ENCODE measurements at regions not wholly inside any gene's neighbourhood (a gene's known extent, or its start where the extent isn't known, plus 50 kb on each side); places are given as distances from the start of the nearest gene placed in this dataset.

DNA sequence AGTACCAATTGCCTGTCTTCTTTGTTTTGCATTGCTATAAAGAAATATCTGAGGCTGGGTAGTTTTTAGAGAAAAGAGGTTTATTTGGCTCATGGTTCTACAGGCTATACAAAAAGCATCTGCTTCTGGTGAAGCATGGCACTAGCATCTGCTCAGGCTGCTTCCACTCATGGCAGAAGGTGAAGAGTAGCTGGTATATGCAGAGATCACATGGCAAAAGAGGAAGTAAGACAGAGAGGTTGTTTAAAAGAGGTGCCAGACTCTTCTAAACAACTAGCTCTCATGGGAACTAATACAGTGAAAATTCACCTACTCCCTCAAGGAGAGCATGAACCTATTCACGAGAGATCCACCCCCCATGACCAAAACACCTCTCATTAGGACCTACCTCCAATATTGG is 56.7 kb upstream of the GUCA2B start:
- DNase-seq (ENCODE audit: low read depth in 4 of 4, low spot score in 3 of 4): no peak

- no peak for DNase-seq (ENCODE audit: low read depth in 4 of 4, low spot score in 3 of 4)
These were observed 64.0 kb upstream of the GUCA2B start for GRCh38 chr1:42089246-42089645.

GRCh38 chr1:42086146-42086545 is 67.1 kb upstream of the GUCA2B start:
- DNase-seq (ENCODE audit: low read depth in 4 of 4, low spot score in 3 of 4): no peak

DNA sequence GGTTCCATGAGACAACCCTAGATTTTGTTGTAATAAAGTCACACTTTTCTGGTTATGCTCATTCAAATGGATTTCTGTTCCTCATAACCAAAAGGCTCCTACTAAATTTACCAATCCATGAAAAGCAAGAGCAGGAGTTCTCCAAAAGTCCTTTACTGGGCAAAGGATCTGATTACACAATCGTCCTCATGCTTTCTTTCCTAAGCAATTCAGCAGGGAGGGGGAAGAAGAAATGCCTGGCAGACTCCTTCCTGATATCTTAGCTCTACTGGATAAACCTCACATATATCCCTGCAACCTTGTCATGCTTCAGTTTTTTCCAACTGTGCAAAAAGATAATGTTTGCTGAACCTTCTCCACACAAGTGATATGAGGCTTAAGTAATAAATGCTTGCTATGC is 67.6 kb upstream of the GUCA2B start:
- DNase-seq (ENCODE audit: low read depth in 4 of 4, low spot score in 3 of 4): no peak

DNA sequence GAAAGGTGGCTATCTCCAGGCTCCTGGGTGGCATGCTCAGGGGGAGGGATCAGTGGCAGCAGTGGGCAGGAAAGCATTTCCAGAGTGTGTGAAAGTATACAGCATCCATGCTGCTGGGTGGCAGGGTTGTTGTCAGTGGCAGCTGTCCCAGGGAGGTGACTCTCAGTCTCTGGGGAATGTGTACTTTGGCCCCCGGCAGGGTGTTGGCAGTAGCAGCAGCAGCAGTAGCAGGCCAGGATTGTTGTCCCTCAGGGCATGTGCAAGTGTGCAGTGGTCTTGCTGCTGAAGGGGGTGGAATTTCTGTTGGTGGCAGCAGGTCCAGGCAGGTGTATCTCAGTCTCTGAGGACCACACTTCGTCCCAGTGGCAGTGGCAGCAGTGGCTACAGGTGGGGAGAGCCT is 71.7 kb upstream of the GUCA2B start:
- no peak for DNase-seq (ENCODE audit: low read depth in 4 of 4, low spot score in 3 of 4)

DNA sequence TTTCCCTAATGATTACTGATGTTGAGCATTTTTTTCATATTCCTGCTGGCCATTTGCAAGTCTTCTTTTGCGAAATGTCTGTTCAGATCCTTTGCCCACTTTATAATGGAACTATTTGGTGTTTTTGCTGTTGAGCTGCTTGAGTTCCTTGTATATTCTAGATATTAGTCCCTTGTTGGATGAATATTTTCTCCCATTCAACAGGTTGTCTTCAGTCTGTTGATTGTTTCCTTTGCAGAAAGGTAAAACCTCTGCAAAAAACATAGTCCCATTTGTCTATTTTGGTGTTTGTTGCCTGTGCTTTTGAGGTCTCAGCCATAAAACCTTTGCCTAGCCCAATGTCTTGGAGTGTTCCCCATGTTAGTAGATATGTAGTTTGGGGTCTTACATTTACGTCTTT is 78.0 kb upstream of the GUCA2B start:
- DNase-seq (ENCODE audit: low read depth in 4 of 4, low spot score in 3 of 4): no peak

- no peak for DNase-seq (ENCODE audit: low read depth in 4 of 4, low spot score in 3 of 4)
These were observed 82.2 kb upstream of the GUCA2B start for GRCh38 chr1:42070996-42071395.

GRCh38 chr1:42057800-42058199 is 95.4 kb upstream of the GUCA2B start:
- no peak for DNase-seq (ENCODE audit: low read depth in 4 of 4, low spot score in 3 of 4)

DNA sequence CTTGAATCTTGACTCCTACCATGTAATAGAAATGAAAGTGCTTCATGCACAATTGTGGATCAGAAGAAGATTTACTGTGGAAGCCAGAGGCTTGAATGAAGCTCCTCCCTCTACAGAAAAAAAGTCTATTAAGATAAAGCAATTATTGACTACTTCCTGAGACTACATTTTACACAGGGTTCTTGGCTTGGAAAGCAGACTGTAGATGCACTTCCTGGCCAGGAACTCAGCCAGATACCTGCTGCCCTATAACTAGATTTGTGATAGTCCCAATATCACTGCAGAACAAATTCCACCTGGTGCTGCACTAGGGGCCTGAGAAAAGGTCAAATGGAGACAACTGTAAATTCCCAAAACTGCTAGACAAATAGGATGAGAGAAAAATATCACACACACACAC is 96.8 kb upstream of the GUCA2B start:
- DNase-seq (ENCODE audit: low read depth in 4 of 4, low spot score in 3 of 4): no peak

DNA sequence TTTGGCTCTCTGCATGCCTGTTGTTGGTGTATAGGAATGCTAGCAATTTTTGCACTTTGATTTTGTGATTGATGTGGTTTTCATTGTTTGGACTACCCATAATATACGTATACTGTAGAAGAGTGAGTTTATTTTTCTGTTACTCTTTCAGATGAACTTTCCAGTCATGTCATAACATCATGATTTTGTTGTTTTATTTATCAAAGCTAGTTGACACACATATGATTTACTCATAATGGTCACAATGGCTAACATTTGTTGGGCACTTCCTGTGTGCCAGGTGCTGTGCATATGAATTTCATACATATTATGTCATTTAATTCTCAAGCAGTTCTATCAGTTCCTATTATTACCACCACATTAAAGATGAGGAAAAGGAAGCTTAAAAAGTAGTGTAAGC is 98.1 kb upstream of the GUCA2B start:
- no peak for DNase-seq (ENCODE audit: low read depth in 4 of 4, low spot score in 3 of 4)

DNA sequence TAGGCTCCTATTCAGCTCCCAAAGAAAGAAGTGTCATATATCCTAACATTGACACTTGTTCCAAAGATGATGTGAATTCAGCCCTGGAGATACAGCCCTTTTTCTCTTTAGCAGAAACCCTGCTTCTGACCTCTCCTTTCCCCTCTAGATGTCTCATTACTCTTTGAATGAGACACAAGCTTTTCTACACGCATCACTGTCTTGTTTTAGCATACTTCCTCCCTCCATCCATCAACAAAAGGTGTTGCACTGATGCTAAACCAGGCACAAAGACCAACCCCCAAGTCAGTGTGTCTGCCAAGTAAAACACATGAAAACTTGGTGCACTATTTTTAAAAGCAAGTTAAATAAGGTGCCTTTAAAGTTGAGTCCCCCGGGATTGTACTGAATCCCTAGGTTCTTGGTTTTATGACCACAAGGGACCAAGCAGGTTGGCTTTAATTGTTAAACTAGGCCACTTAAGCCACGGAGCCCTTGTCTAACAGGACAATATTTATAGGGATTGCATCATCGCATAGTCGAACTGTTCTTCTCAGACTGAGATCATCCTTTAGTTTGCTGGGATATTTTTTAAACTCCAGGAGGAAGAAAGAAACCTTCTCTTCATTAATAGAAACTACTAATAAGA is 101.0 kb upstream of the GUCA2B start:
- no peak for DNase-seq (ENCODE audit: low read depth in 4 of 4, low spot score in 3 of 4)

- DNase-seq (ENCODE audit: low read depth in 4 of 4, low spot score in 3 of 4): no peak
These were observed 105.7 kb upstream of the GUCA2B start for GRCh38 chr1:42047508-42047880.

DNA sequence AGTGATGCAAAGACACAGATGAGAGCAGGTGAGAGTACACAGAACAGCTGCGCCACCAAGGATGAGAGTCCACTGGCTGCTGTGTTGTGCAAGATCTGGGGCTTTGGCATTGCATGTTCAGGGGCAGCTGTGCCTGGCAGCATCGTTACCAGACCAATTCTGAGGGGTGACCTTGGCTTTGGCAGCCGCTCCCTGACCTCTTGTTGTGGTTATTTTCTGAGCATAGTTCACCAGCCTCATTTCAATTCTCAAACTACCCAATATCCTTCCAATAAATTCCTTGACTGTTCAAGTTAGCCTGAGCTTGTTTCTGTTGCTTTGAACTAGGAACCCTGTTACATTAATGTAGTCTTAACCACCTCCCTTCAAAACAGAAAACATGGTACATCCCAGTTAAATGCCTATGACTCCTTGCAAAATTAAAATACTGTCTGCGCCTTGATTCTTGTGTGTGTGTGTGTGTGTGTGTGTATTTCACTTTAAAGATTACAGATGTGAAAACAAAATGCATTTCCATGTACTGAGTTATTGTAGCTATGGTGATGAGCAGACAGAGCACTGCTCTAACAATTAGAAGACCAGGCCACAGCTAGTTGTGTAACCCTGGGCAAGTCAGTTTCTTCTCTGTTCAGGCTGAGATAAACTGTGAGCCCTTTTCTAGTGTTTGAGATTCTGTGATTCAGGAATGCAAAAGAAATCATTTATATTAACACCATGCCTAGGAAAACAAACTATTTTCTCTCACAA is 106.3 kb upstream of the GUCA2B start:
- DNase-seq (ENCODE audit: low read depth in 4 of 4, low spot score in 3 of 4): no peak

DNA sequence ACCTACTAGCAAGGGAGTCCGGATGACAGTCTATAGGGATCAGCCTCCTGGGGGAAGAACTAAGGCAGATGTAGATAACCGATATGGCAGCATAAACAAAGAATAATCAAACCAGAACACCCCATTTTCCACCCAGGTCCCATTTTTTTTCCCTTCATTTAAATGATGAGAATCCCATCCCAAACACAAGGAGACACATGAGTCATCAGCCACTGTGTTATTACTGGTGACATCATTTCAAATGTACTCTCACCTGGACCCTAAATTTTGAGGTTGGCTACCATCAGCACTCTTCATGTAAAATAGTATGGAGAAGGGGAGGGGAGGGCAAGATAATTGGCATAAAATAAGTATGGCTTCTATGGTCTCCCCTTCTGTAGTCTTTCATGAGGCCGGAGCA is 108.9 kb upstream of the GUCA2B start:
- DNase-seq (ENCODE audit: low read depth in 4 of 4, low spot score in 3 of 4): no peak

DNA sequence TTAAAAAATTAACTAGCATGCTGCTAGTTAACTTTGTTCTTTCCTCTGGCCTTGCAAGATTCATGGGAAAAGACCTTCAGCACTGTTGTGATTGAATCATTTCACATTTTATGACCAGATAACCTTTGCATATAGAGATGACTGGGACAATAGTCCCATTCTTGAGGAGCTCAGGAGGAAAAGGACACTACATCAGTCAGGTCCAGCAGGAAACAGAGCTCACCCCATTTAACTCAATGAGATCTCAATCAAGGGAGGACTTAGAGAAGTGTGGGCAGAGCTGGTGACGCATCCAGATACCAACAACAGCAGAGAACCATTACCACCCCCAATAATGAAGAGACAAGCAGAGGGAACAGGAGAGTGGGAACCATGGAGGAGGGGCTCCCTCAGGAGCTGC is 109.4 kb upstream of the GUCA2B start:
- DNase-seq (ENCODE audit: low read depth in 4 of 4, low spot score in 3 of 4): no peak

DNA sequence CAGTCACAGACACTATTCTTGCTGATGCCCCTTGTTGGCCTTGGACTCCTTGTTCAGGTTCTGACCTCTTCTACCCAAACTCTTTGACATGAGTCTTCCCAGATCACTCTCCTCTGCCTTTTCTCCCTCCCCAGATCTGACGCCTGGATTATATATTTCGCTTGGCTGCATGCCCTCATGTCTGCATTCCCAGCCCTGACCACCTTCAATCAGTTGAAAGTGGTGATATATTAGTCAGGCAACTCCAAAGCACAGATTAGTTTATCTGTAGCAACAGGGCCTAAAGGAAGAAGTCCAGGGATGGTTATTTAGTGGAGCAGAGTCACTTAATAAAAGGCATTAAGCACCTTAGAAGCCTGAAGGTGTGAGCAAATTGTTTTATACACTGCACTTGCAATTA is 110.0 kb upstream of the GUCA2B start:
- DNase-seq (ENCODE audit: low read depth in 4 of 4, low spot score in 3 of 4): no peak

DNA sequence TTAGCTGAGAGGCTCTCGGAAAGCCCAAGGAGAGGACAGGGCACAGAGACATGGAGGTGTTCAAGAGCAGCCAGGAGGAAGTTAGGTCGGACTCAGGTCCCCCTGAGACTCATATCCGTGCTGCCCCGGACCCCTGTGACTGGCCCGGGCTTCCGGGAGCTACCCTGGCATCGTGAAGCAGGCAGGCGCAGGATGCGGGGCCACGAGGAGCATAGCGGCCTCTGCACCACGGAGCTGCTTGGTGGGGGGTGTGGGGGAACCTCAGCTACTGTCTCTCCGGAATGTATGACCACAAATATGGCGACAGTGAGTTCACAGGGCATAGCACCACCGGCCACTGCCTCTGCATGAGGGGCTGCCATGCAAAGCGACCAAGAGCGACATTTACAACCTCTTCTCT is 112.2 kb upstream of the GUCA2B start:
- DNase-seq (ENCODE audit: low read depth in 4 of 4, low spot score in 3 of 4): no peak

GRCh38 chr1:42040159-42040558 is 113.1 kb upstream of the GUCA2B start:
- DNase-seq (ENCODE audit: low read depth in 4 of 4, low spot score in 3 of 4): no peak

- no peak for DNase-seq (ENCODE audit: low read depth in 4 of 4, low spot score in 3 of 4)
These were observed 114.9 kb upstream of the GUCA2B start for GRCh38 chr1:42038261-42038660.

DNA sequence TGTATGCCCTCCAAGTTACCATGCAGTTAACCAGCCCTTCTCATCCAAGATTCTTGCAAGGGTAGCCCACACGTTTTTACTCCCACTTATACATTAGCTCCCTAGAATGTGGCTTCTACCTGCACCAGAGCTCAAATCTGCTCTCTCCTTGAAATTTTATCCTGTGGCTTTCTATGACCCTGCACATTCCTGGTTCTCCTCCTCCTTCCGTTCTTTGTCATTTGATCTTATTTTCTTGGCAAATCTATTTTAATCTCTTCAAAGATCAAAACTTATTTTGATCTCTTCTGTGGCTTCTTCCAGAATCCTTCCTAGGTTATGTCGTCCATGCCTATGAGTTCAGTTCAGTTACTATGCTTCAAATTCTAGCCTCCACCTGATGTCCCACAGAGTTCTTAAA is 115.6 kb upstream of the GUCA2B start:
- DNase-seq (ENCODE audit: low read depth in 4 of 4, low spot score in 3 of 4): no peak

- no peak for DNase-seq (ENCODE audit: low read depth in 4 of 4, low spot score in 3 of 4)
These were observed 116.0 kb upstream of the GUCA2B start for GRCh38 chr1:42037161-42037560.

- DNase-seq (ENCODE audit: low read depth in 4 of 4, low spot score in 3 of 4): peak; percentile 80 to 90 (median 86)
These were observed 117.2 kb upstream of the GUCA2B start for GRCh38 chr1:42035830-42036604.
